Hematopoietic multipotent progenitor cell treated with erythropoietin and hydrocortisone succinate and interleukin-3 and kit ligand, for 15 days (in vitro differentiated cells): ENCODE measurements at regions not wholly inside any gene's neighbourhood (a gene's known extent, or its start where the extent isn't known, plus 50 kb on each side); places are given as distances from the start of the nearest gene placed in this dataset.

ENCODE experiments used
- DNase-seq: peaks from one replicate; pipeline ENCODE4 v3.0.0-alpha.2; 2015; ENCODE audit warnings: low spot score

- DNase-seq, result no peak
These were observed 53.5 kb upstream of the TSHZ3 start for GRCh38 chr19:31402529-31403316.

GRCh38 chr19:31406106-31406505 lies 56.9 kb upstream of the TSHZ3 start:
- no peak for DNase-seq

- DNase-seq, result no peak
These were observed 59.4 kb upstream of the TSHZ3 start for GRCh38 chr19:31408460-31409124.

GRCh38 chr19:31413353-31413752 lies 64.1 kb upstream of the TSHZ3 start:
- DNase-seq, result no peak

GRCh38 chr19:31415322-31415721 lies 66.1 kb upstream of the TSHZ3 start:
- DNase-seq, result no peak

DNA sequence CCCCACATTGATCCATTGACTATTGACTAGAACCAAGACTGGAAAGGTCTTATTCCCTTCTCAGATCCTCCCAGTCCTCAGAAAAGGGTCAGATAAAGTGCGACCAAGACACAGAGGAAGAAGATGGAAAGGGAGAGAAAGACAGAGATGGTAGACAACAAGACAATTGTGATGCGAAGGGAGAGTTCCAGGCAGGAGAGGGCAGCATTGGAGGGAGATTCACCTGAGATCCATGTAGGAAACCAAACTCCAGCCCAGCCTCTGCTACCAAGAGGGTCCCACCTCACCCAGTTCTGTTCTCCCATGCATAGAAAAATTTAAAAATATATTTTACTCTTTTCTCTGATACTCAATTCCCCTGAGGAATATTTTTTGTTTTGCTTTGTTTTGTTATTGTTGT lies 67.3 kb upstream of the TSHZ3 start:
- DNase-seq, result no peak

DNA sequence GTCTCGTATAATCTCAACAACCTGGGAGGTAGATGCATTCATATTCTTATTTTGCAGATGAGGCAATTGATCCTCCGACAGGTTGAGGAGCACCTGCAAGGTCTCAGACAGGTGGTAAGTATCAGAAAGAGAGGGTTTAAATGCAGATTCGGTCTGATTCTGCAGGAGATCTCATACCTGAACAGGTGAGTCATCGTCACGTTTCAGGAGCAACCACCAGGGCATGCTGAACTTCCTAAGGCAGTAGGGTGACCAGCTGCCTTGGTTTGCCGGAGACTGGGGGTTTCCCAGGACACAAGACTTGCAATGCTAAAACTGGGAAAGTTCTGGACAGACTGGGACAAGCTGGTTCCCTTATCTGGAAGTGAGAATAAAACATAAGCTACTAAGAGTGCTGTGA lies 68.8 kb upstream of the TSHZ3 start:
- no peak for DNase-seq

- DNase-seq, result no peak
These were observed 69.6 kb upstream of the TSHZ3 start for GRCh38 chr19:31418692-31419430.

GRCh38 chr19:31419871-31420445 lies 70.7 kb upstream of the TSHZ3 start:
- no peak for DNase-seq

DNA sequence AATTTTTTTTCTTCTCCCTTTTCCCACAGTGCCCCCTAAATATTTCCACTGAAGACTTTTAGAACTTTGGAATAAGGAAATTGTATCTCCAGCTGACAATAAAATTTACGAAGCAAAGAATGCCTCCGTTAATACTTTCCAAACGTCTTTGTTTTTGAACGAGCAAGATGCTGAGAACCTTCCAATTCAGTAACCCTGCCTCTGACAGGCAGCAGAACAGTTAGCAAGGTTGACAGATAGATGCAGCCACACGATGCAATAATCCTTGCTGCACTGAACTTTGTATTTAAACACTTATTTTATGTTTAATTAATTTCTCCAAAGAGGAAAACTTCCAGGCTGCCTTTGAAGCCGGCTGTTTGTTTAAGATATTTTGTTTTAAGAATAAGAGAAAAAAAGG lies 71.8 kb upstream of the TSHZ3 start:
- DNase-seq, result no peak

- DNase-seq, result no peak
These were observed 72.6 kb upstream of the TSHZ3 start for GRCh38 chr19:31421856-31422255.

DNA sequence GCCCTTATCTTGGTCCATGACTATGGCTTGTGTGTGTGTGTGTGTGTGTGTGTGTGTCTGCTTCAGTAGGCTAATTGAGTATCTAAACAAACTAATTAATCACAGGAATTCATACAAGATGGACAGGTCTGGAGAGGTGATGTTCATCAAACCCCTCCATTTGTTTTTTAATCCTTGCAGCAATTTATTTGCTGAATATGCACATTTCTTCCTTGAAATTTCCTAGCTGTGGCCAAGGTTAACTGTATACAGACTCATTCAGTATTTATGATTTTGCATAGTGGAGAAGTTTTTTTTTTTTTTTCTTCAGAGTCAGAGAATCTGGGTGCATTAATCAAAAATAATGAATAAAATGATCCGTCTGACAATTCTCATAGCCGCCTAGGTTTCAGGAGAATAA lies 74.7 kb upstream of the TSHZ3 start:
- no peak for DNase-seq

- DNase-seq, result no peak
These were observed 75.8 kb upstream of the TSHZ3 start for GRCh38 chr19:31424861-31425620.

GRCh38 chr19:31427857-31428256 lies 78.6 kb upstream of the TSHZ3 start:
- DNase-seq, result no peak

GRCh38 chr19:31430381-31430780 lies 81.1 kb upstream of the TSHZ3 start:
- no peak for DNase-seq

GRCh38 chr19:31432201-31432810 lies 83.1 kb upstream of the TSHZ3 start:
- DNase-seq, result no peak

DNA sequence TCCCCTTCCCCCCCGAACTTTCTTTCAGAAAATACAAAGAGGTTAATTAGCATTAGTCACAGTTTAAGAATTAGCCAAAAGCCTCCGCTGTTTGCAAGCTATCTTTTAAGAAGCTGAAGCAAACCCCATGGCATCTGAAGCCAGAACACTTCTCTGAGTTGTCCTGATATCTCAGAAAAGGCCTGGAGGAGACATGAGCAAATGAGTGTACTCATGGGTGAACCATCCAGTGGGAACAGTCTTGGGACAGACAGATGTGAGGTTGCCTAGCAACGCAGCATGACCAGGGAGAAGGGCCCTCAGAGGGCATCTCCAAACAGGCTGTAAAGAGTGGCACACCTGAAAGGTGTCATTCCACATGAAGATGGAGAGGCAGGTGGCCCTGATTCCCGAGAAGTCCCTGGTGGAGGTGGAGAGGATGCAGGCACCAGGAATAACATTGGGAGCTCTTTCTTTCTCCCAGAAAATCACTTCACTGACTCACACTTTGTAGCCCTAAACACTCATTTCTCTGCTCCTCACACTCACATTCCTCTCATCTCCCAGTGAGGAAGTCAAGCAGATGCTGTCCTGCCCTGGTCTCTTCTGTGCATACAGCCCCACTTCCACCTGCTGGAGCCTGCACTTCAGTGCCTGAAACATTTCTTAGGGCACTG lies 87.0 kb upstream of the TSHZ3 start:
- no peak for DNase-seq

- DNase-seq, result no peak
These were observed 89.4 kb upstream of the TSHZ3 start for GRCh38 chr19:31438401-31439269.

GRCh38 chr19:31439270-31439573 lies 90.0 kb upstream of the TSHZ3 start:
- DNase-seq, result no peak

DNA sequence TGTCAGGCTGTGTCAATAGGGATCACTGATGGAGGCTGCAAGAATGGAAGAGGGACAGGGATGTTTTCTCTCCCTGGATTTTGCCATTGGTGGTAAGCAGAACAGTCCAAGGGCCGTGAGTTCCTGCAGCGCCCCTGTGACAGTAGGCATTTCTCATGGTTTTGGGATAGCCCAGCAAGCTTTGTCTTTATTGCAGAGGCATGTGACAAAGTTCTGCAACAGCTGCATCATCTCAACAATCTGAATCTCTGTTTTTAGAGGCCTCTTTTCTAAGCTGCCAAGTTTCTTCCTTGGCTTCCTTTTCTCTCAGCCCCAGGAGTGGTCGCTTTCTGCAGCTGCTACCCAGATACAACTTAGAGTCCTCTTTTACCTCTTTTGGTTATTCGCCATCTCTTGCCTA lies 95.7 kb upstream of the TSHZ3 start:
- no peak for DNase-seq
